ENCODE measurements at regions not wholly inside any gene's neighbourhood (a gene's known extent, or its start where the extent isn't known, plus 50 kb on each side); places are given as distances from the start of the nearest gene placed in this dataset.
"Not testable (repeated sequence)": the region's sequence is repeated elsewhere in the genome, so short reads cannot be mapped to it uniquely, and the experiment has no call there.

- Histone ChIP-seq H3K4me3 (no peak overlapping the region), H3K27ac (no peak overlapping the region), H3K4me1 (peaks cover 6% of the 10 kb centered on the region), H3K9me3 (no peaks in the 10 kb centered on the region), H3K27me3 (ENCODE audit: insufficient read depth in 3 of 3, low read length in 2 of 3) (no peaks in the 10 kb centered on the region), H3K36me3 (ENCODE audit: insufficient read depth in 1 of 2, low read depth in 1 of 2) (no peaks in the 10 kb centered on the region)
- 79 to 87% (median 80%) methylated on average over 6 of the region's 6 CpGs for WGBS, 3 donors
- intact Hi-C loops (cut with DNase I) = no loop called here
- ATAC-seq = no peak
- TF ChIP-seq CTCF (IDR thresholded peaks at IDR 0.05) = no peak
- DNase-seq = no peak
These were observed 177.3 kb downstream of the DKK1 start for GRCh38 chr10:52491246-52491995.

GRCh38 chr10:52499281-52499680, 185.2 kb downstream of the DKK1 start:
- no peak for TF ChIP-seq CTCF (IDR thresholded peaks at IDR 0.05)
- Histone ChIP-seq H3K36me3 (ENCODE audit: insufficient read depth in 1 of 2, low read depth in 1 of 2) (no peaks in the 10 kb centered on the region), H3K27ac (no peak overlapping the region), H3K9me3 (no peaks in the 10 kb centered on the region), H3K4me3 (no peak overlapping the region), H3K27me3 (ENCODE audit: insufficient read depth in 3 of 3, low read length in 2 of 3) (no peaks in the 10 kb centered on the region), H3K4me1 (no peaks in the 10 kb centered on the region)
- WGBS, 3 donors = 87 to 94% (median 88%) methylated on average over 7 of the region's 7 CpGs
- DNase-seq (no peak), ATAC-seq (no peak)
- intact Hi-C loops (cut with DNase I) = no loop called here

- ATAC-seq = no peak
- H3K4me3 ChIP-seq = no peak overlapping the region
- no peaks in the 10 kb centered on the region for H3K27me3 ChIP-seq (ENCODE audit: insufficient read depth in 3 of 3, low read length in 2 of 3)
- TF ChIP-seq CTCF (IDR thresholded peaks at IDR 0.05) = no peak
- no peaks in the 10 kb centered on the region for H3K4me1 ChIP-seq
- 83 to 86% (median 86%) methylated on average over 3 of the region's 3 CpGs for WGBS, 3 donors
- DNase-seq = no peak
- H3K36me3 ChIP-seq (ENCODE audit: insufficient read depth in 1 of 2, low read depth in 1 of 2) = no peaks in the 10 kb centered on the region
- intact Hi-C loops (cut with DNase I) = no loop called here
- no peak overlapping the region for H3K27ac ChIP-seq
- no peaks in the 10 kb centered on the region for H3K9me3 ChIP-seq
These were observed 186.4 kb downstream of the DKK1 start for GRCh38 chr10:52500476-52500875.

- no peak for ATAC-seq
- no peak for TF ChIP-seq CTCF (IDR thresholded peaks at IDR 0.05)
- Histone ChIP-seq H3K9me3 (no peaks in the 10 kb centered on the region), H3K4me1 (no peaks in the 10 kb centered on the region), H3K4me3 (no peak overlapping the region), H3K36me3 (ENCODE audit: insufficient read depth in 1 of 2, low read depth in 1 of 2) (no peaks in the 10 kb centered on the region), H3K27me3 (ENCODE audit: insufficient read depth in 3 of 3, low read length in 2 of 3) (no peaks in the 10 kb centered on the region), H3K27ac (no peak overlapping the region)
- intact Hi-C loops (cut with DNase I) = no loop called here
- WGBS, 3 donors = 58 to 78% (median 60%) methylated on average over 2 of the region's 2 CpGs
- no peak for DNase-seq
These were observed 188.2 kb downstream of the DKK1 start for GRCh38 chr10:52502237-52502636.

GRCh38 chr10:52505341-52505740, 191.3 kb downstream of the DKK1 start:
- DNase-seq; H3K9me3 ChIP-seq; H3K27me3 ChIP-seq (ENCODE audit: insufficient read depth in 3 of 3, low read length in 2 of 3); H3K4me1 ChIP-seq; H3K4me3 ChIP-seq; intact Hi-C loops (cut with DNase I); H3K36me3 ChIP-seq (ENCODE audit: insufficient read depth in 1 of 2, low read depth in 1 of 2); H3K27ac ChIP-seq; ATAC-seq: not testable (repeated sequence)
- WGBS, 3 donors = 85 to 89% (median 86%) methylated on average over 7 of the region's 7 CpGs
